DMS 273 (cell line): ENCODE measurements at regions not wholly inside any gene's neighbourhood (a gene's known extent, or its start where the extent isn't known, plus 50 kb on each side); places are given as distances from the start of the nearest gene placed in this dataset.

Experiments
- DNase-seq: peaks from one replicate; lab custom pipeline; 2025; ENCODE audit not compliant: unreplicated experiment; lab: John Stamatoyannopoulos, UW

- DNase-seq, result no peak
These were observed 577.0 kb downstream of the LMO4 start for GRCh38 chr1:87905651-87906050.

GRCh38 chr1:87906078-87906477 is 577.4 kb downstream of the LMO4 start:
- no peak for DNase-seq

GRCh38 chr1:87913361-87913760 is 584.7 kb downstream of the LMO4 start:
- DNase-seq, result no peak

DNA sequence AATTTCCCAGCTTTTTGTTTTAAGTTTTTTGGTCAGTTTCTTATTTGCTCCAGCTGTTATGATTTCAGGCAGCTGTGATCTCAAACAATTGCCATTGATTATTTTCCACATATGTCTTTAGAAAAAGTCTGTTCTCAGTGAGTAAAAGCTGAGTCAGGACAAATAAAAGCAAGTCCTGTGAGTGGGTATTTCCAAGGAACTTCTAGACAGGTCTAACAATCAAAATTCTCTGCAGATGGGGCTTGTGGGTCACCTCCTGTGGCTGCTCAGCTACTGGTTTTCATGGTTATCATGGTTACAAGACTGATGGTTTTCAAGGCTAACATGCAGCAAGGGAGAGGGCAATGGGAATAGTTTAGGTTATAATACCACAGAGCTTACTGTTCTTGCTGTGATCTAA is 585.7 kb downstream of the LMO4 start:
- no peak for DNase-seq

GRCh38 chr1:87915771-87916170 is 587.1 kb downstream of the LMO4 start:
- DNase-seq, result no peak

DNA sequence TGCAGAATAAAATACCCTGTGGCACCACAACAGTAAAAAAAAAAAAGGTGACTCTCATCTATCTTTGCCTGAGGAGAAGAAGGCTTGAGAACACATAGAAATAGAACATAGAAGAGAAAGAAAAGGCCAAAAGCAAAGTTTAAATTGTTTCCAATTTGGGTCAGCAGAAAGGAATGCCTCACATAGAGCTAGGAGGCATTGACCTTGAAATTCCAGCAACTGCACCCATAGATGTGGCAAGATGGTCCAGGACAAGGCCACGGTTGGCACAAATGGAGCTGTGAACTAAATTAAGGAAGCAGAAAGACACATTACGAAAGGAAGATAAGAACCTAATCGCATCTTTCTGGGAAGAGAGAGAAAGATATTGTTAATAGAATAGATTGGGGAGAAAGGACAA is 588.3 kb downstream of the LMO4 start:
- no peak for DNase-seq

- no peak for DNase-seq
These were observed 589.7 kb downstream of the LMO4 start for GRCh38 chr1:87918398-87918797.

GRCh38 chr1:87922885-87923284 is 594.2 kb downstream of the LMO4 start:
- no peak for DNase-seq

- DNase-seq, result no peak
These were observed 597.6 kb downstream of the LMO4 start for GRCh38 chr1:87926131-87926830.

DNA sequence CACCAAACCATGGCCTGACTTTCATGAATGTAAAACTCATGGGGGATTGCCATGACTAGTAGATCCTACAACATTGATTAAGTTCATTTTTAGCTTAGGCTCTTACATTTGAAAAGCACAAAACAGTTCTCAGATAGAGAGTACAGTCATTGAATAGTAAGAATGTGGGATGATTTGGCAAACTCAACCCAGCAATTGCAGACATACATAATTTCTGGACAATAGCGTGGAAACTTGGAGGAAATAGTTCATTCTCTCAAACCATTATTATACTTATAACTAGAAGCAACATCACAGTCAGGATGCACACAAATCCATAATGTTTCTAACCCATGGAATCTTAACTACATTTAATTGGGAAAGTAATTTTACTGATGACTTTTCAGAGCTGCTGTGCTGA is 598.2 kb downstream of the LMO4 start:
- no peak for DNase-seq

- DNase-seq, result no peak
These were observed 599.0 kb downstream of the LMO4 start for GRCh38 chr1:87927391-87928280.

DNA sequence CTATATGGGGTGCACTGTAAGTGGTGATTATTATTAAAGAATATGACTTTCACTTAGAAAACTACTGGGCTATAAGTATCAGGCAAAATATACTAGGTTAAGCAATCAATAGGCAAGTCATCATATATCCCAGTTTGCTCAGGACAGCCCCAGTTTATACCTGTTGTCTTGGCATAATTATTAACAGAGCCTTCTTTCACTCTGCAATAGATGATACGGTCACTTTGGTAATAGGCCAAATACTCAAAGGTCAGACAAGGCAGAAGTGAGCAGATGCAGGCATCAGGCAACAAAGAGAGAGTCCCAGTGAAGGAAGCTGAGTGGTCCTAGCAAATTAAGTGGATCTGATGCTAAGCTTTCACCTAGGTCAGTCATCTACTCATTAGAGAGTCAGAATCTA is 599.9 kb downstream of the LMO4 start:
- DNase-seq, result no peak

DNA sequence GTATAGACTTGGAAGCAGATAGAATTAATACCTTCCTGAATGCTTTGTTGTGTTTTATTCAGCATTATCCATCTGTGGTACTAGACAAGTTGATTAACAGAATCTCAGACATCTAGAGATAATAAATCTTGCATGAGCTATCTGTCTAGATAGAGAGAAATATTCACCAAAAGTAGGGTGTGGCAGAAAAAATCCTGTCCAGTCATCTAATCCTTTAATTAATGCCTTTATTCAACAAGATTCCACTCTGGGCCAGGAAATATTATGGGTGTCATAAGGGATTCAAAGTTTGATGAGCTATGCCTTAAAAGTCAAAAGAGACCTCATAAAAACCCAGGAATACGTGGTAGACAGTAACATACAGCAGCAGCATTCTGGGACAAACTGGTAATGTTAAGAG is 601.2 kb downstream of the LMO4 start:
- no peak for DNase-seq

GRCh38 chr1:87930796-87931195 is 602.1 kb downstream of the LMO4 start:
- DNase-seq, result no peak

DNA sequence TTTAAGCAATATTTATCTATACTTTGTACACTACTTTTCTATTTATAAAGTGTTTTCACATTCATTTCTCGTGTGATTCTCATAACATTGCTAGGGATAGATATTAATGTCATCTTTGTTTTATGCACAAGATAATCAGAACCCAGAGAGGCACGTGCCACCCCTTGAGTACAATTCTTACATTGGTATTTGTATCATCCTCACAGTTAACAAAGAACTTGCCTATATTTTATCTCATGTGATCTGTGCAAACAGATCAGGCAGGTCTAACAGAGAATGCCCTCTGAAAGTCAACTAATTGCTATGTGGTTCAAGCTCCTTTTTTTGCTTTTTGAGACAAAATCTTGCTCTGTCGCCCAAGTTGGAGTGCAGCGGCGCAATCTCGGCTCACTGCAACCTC is 604.5 kb downstream of the LMO4 start:
- DNase-seq, result no peak

- no peak for DNase-seq
These were observed 606.5 kb downstream of the LMO4 start for GRCh38 chr1:87935130-87935529.

GRCh38 chr1:87937831-87938395 is 609.2 kb downstream of the LMO4 start:
- DNase-seq, result no peak

DNA sequence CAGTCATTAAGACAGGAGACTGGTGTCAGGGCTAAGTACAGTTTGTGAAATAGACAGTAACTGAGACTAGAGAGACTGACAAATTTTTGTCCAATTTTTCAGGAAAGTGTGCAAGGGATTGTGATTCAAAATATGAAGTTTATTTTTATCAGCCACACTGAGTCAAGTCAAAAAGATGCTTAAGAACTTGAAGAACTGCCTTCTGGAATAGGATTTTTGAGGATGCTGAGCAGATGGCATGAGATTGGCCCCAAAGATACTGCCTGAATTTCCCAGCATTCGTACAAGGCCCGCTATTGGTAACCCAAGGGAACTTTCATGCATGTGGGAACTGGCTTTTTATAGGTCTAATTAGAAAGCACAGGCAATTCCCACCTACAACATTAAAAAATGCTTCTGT is 610.0 kb downstream of the LMO4 start:
- no peak for DNase-seq

DNA sequence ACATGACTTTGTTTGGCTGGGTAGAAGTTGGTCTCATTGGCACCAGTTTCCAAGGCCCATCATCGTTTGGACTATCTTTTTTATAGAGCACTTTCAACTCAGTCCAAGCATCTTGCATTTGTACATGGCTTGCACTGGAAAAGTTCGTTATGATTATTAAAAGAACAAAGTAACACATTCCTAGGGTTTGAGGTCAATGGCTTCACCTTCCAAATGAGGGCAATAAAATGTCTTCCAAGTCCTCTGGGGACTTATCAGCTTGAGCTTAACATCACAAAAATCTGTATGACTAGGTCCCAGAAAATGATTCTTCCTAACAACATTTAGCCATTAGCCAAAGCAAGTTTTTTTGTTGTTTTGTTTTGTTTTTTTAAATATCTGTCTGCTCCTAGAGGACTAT is 610.8 kb downstream of the LMO4 start:
- no peak for DNase-seq

DNA sequence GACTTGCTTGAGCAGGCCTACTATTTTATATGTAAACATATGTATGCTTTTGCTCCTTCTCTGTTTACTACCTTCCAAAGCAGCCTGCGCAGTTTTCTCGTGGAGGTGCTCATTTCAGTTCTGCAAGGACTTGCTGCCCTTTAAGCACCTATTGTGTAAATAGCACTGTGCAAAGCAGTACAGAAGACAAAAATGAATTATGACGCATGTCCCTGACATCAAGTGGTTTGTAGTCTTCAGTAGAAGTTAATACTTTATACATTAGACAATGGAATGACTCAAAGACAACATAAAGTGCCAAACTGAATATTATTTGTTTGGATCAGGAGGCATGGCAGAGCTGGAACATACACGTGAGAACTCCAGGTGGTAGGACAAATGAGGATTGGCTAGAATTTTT is 611.7 kb downstream of the LMO4 start:
- DNase-seq, result no peak

GRCh38 chr1:87941337-87941946 is 612.8 kb downstream of the LMO4 start:
- no peak for DNase-seq

- DNase-seq, result no peak
These were observed 613.5 kb downstream of the LMO4 start for GRCh38 chr1:87942165-87942564.
